K562 (cell line): ENCODE measurements at regions not wholly inside any gene's neighbourhood (a gene's known extent, or its start where the extent isn't known, plus 50 kb on each side); places are given as distances from the start of the nearest gene placed in this dataset.
A peak's percentile ranks its signal among the peaks of the same experiment; 100 is the strongest.

ENCODE experiments used
- ATAC-seq: fragments of 200-7000 bp; cut with Tn5 transposase; 3 replicates; pipeline ENCODE4 v1.9.1; 2020; ENCODE audit warnings: moderate library complexity
- BruUV-seq: library from RNA; stranded (reverse); fragments of 400-500 nt; replicated peaks from 2 replicates; lab custom pipeline; 2021; lab: Mats Ljungman, UMichigan
- CTCF ChIA-PET: fragments of 300-600 bp; formaldehyde crosslinking; extraction: SDS; loops from one replicate; lab custom pipeline; 2021; ENCODE audit warnings: low intra/inter-chr PET ratio; lab: Yijun Ruan, JAX
- POLR2A ChIA-PET: fragments of 300-600, 350-650 bp; sonication (Branson Sonifier 250); formaldehyde crosslinking; extraction: SDS; loops from one replicate; lab custom pipeline; 2021; ENCODE audit warnings: antibody characterized with exemption, inconsistent platforms; lab: Yijun Ruan, JAX
- DNase-seq, 4 experiments: peaks; one replicate each; pipeline versions ENCODE4 v3.0.0 to v3.0.0-alpha.2; 2011 to 2018; ENCODE audit warnings: low spot score in 3 of 4, mixed read lengths in 3 of 4; ENCODE audit errors: extremely low read depth in 1 of 4
- FAIRE-seq: peaks from 2 replicates; lab custom pipeline; 2011; peaks lifted over from hg19 to GRCh38; lab: Jason Lieb, UNC
- H2AFZ ChIP-seq: 2 replicates; pipeline ENCODE4 v1.6.0; 2011; ENCODE audit warnings: low read depth, low read length, control low read depth, inconsistent platforms
- H3K27ac ChIP-seq: fragments of 200-600 bp; 3 replicates; pipeline ENCODE4 v1.8.0; 2011; ENCODE audit warnings: low read depth, mild to moderate bottlenecking, control low read depth, inconsistent platforms, low read length, moderate library complexity, mixed read lengths; ENCODE audit errors: extremely low read depth
- H3K27me3 ChIP-seq, 2 experiments: fragments of 300-600 bp in 1 of 2; 2 replicates in 1 of 2; 3 replicates in 1 of 2; pipeline versions ENCODE4 v1.6.0 to v1.8.0; 2011; ENCODE audit warnings: inconsistent platforms in 2 of 2, low read length in 2 of 2, mild to moderate bottlenecking in 1 of 2, mixed read lengths in 1 of 2, moderate library complexity in 1 of 2; ENCODE audit not compliant: control insufficient read depth in 2 of 2, insufficient read depth in 2 of 2
- H3K36me3 ChIP-seq: fragments of 300-600 bp; 3 replicates; pipeline ENCODE4 v1.8.0; 2011; ENCODE audit warnings: mild to moderate bottlenecking, low read length, inconsistent platforms; ENCODE audit not compliant: control insufficient read depth, insufficient read depth
- H3K4me1 ChIP-seq, 2 experiments: fragments of 200-600 bp in 1 of 2; replicated peaks in 1 of 2; 2 replicates in 1 of 2; 3 replicates in 1 of 2; pipeline versions ENCODE4 v1.5.1 to v1.8.0; 2011; ENCODE audit warnings: inconsistent platforms in 2 of 2, low read length in 2 of 2, mild to moderate bottlenecking in 1 of 2, mixed read lengths in 1 of 2, moderate library complexity in 1 of 2; ENCODE audit not compliant: control insufficient read depth in 2 of 2, insufficient read depth in 2 of 2
- H3K4me2 ChIP-seq: 2 replicates; pipeline ENCODE4 v1.6.1; 2011; ENCODE audit warnings: low read length, control low read depth, inconsistent platforms, mixed read lengths; ENCODE audit not compliant: insufficient read depth
- H3K4me3 ChIP-seq: fragments of 200-600 bp; sonication (generic), shearing (Covaris generic); 2 replicates; pipeline ENCODE4 v1.5.1; 2016; ENCODE audit warnings: control low read depth, inconsistent platforms
- H3K79me2 ChIP-seq: fragments of 200-600 bp; 3 replicates; pipeline ENCODE4 v1.8.0; 2011; ENCODE audit warnings: low read length, inconsistent platforms; ENCODE audit not compliant: control insufficient read depth, insufficient read depth
- H3K9ac ChIP-seq, 2 experiments: 2 replicates each; pipeline versions ENCODE4 v1.6.0 to v1.6.1; 2011; ENCODE audit warnings: low read depth in 2 of 2, low read length in 2 of 2, control low read depth in 1 of 2, inconsistent platforms in 1 of 2, mild to moderate bottlenecking in 1 of 2, mixed read lengths in 1 of 2; ENCODE audit not compliant: insufficient read depth in 1 of 2
- H3K9me1 ChIP-seq: one replicate; pipeline ENCODE4 v1.6.0; 2011; ENCODE audit warnings: inconsistent platforms, mild to moderate bottlenecking, low read length, moderate library complexity; ENCODE audit not compliant: control insufficient read depth, insufficient read depth
- H3K9me3 ChIP-seq: replicated peaks from 2 replicates; pipeline ENCODE4 v1.5.1; 2011; ENCODE audit warnings: low read depth, low read length, inconsistent platforms; ENCODE audit not compliant: control insufficient read depth, insufficient read depth
- H4K20me1 ChIP-seq: replicated peaks from 2 replicates; pipeline ENCODE4 v1.6.1; 2011; ENCODE audit warnings: low read length, inconsistent platforms, mixed read lengths; ENCODE audit not compliant: control insufficient read depth, insufficient read depth
- ARID1B ChIP-seq: fragments of 450-650 bp; IDR thresholded peaks from 2 replicates; pipeline ENCODE4 v1.6.1; 2016; ENCODE audit warnings: antibody characterized with exemption, mild to moderate bottlenecking, inconsistent platforms
- BHLHE40 ChIP-seq: IDR thresholded peaks from 2 replicates; pipeline ENCODE4 v1.6.1; 2011; ENCODE audit warnings: low read length, improper control_type of control experiment
- DIDO1 ChIP-seq: fragments of 450-650 bp; IDR thresholded peaks from 2 replicates; pipeline ENCODE4 v1.6.1; 2016; ENCODE audit warnings: low read depth, missing biosample characterization, missing genetic modification characterization
- MBD2 ChIP-seq: sonication (generic); IDR thresholded peaks from 2 replicates; pipeline ENCODE4 v1.6.1; 2016; ENCODE audit warnings: low read depth, borderline replicate concordance
- MXI1 ChIP-seq: IDR thresholded peaks from 2 replicates; pipeline ENCODE4 v1.6.1; 2011; ENCODE audit warnings: low read depth, mild to moderate bottlenecking, improper control_type of control experiment, low read length
- SMARCB1 ChIP-seq: IDR thresholded peaks from 2 replicates; pipeline ENCODE4 v1.6.1; 2011; ENCODE audit warnings: improper control_type of control experiment, low read depth; ENCODE audit not compliant: insufficient read length
- WGBS: fragments of 100-300 bp; shearing (Covaris generic); methylation state at CpG from one replicate; pipeline ENCODE4 v1.1.6; 2016; ENCODE audit warnings: low coverage, mixed read lengths; ENCODE audit not compliant: insufficient coverage; ENCODE audit errors: missing lambda C conversion rate; 5-methylcytosine and 5-hydroxymethylcytosine counted together
- in situ Hi-C: fragments of 300-500 bp; cut with MboI; formaldehyde crosslinking; loops from 4 replicates; pipeline ENCODE4 v1.15.0; 2018; ENCODE audit warnings: inconsistent platforms, mixed read lengths
- intact Hi-C: fragments of 100-400 bp; cut with micrococcal nuclease; formaldehyde crosslinking; loops from 2 replicates; pipeline ENCODE4 v1.14.2; 2022
- TF ChIP-seq, protein P1 (sequence below), 2 experiments: fragments of 450-650 bp in 1 of 2; sonication (generic) in 1 of 2; formaldehyde crosslinking in 1 of 2; IDR thresholded peaks; 2 replicates each; pipeline versions ENCODE4 v1.7.1 to v1.9.0; 2016 to 2022; ENCODE audit warnings: inconsistent platforms in 1 of 2, mild to moderate bottlenecking in 1 of 2, missing genetic modification reagents in 1 of 2
- TF ChIP-seq, protein P2 (sequence below), 3 experiments: IDR thresholded peaks in 2 of 3; conservative IDR thresholded peaks in 1 of 3; 2 replicates each; pipeline ENCODE4 v1.5.1; 2011 to 2012; ENCODE audit warnings: low read length in 3 of 3, mild to moderate bottlenecking in 3 of 3, control low read depth in 2 of 3, improper control_type of control experiment in 1 of 3, inconsistent platforms in 1 of 3, low read depth in 1 of 3, mixed read lengths in 1 of 3, moderate library complexity in 1 of 3; ENCODE audit not compliant: insufficient read depth in 2 of 3
- TF ChIP-seq, protein P3 (sequence below): IDR thresholded peaks from 2 replicates; pipeline ENCODE4 v1.6.1; 2011; ENCODE audit warnings: borderline replicate concordance, low read depth, mild to moderate bottlenecking, moderate library complexity, low read length; ENCODE audit not compliant: insufficient read depth, poor library complexity, severe bottlenecking

DNA sequence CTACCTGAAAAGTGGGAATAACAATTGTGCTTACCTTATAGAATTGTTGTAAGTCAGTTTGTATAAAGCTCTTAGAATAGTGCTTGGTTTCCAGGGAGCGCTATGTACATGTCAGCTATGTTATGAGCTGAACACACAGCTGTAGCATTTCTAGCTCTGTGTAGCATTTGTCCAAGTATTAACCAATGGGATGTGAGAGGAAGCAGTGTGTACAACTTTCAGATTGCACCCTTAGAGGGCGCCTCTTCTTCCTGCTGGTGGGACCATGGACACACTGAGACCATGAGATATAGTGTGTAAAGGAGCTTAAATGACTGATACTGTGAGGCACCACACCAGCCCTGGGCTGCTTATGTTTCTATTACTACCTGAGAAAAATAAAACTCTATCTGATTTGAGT, 380.2 kb downstream of the LNPK start:
- Histone ChIP-seq H3K4me2 (no peak overlapping the region), H4K20me1 (no peaks in the 10 kb centered on the region), H3K27ac (no peak overlapping the region), H3K27me3 (no peaks in the 10 kb centered on the region; a peak in 1 of 5 replicates), H3K4me3 (no peak overlapping the region), H3K79me2 (no peaks in the 10 kb centered on the region), H3K4me1 (no peaks in the 10 kb centered on the region), H2AFZ (no peak overlapping the region), H3K9ac (no peak overlapping the region), H3K9me1 (no peaks in the 10 kb centered on the region), H3K9me3 (no peaks in the 10 kb centered on the region), H3K36me3 (no peaks in the 10 kb centered on the region)
- in situ Hi-C loops (no loop called here), intact Hi-C loops (no loop called here)
- BruUV-seq = no TSS peak
- ChIA-PET POLR2A (interaction anchor here (0.6 to 1.0 kb wide), 3 partner anchors 9 to 245 kb away, joined by 3 read pairs; no protein-coding TSS in a partner anchor), CTCF (no interaction called here)
- FAIRE-seq (peak; percentile 67), DNase-seq (peak; percentile 15 to 31 (median 18)), ATAC-seq (peak; percentile 95)
- WGBS = 0% methylated on average over 2 of the region's 2 CpGs
- TF ChIP-seq DIDO1 (no peak), ARID1B (no peak), MBD2 (no peak), BHLHE40 (no peak), SMARCB1 (no peak), MXI1 (no peak)
- TF ChIP-seq, protein P1, sequence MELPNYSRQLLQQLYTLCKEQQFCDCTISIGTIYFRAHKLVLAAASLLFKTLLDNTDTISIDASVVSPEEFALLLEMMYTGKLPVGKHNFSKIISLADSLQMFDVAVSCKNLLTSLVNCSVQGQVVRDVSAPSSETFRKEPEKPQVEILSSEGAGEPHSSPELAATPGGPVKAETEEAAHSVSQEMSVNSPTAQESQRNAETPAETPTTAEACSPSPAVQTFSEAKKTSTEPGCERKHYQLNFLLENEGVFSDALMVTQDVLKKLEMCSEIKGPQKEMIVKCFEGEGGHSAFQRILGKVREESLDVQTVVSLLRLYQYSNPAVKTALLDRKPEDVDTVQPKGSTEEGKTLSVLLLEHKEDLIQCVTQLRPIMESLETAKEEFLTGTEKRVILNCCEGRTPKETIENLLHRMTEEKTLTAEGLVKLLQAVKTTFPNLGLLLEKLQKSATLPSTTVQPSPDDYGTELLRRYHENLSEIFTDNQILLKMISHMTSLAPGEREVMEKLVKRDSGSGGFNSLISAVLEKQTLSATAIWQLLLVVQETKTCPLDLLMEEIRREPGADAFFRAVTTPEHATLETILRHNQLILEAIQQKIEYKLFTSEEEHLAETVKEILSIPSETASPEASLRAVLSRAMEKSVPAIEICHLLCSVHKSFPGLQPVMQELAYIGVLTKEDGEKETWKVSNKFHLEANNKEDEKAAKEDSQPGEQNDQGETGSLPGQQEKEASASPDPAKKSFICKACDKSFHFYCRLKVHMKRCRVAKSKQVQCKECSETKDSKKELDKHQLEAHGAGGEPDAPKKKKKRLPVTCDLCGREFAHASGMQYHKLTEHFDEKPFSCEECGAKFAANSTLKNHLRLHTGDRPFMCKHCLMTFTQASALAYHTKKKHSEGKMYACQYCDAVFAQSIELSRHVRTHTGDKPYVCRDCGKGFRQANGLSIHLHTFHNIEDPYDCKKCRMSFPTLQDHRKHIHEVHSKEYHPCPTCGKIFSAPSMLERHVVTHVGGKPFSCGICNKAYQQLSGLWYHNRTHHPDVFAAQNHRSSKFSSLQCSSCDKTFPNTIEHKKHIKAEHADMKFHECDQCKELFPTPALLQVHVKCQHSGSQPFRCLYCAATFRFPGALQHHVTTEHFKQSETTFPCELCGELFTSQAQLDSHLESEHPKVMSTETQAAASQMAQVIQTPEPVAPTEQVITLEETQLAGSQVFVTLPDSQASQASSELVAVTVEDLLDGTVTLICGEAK (IDR thresholded peaks at IDR 0.05) = 0 out of 2 replicates have a peak, but pooled peaks have one; percentile 17
- TF ChIP-seq, protein P1 (CRISPR knock-in tag; IDR thresholded peaks at IDR 0.05) = no peak
- TF ChIP-seq, protein P2, sequence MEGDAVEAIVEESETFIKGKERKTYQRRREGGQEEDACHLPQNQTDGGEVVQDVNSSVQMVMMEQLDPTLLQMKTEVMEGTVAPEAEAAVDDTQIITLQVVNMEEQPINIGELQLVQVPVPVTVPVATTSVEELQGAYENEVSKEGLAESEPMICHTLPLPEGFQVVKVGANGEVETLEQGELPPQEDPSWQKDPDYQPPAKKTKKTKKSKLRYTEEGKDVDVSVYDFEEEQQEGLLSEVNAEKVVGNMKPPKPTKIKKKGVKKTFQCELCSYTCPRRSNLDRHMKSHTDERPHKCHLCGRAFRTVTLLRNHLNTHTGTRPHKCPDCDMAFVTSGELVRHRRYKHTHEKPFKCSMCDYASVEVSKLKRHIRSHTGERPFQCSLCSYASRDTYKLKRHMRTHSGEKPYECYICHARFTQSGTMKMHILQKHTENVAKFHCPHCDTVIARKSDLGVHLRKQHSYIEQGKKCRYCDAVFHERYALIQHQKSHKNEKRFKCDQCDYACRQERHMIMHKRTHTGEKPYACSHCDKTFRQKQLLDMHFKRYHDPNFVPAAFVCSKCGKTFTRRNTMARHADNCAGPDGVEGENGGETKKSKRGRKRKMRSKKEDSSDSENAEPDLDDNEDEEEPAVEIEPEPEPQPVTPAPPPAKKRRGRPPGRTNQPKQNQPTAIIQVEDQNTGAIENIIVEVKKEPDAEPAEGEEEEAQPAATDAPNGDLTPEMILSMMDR (IDR thresholded peaks at IDR 0.05 in 2 of 3, conservative IDR thresholded peaks at IDR 0.05 in 1 of 3; ENCODE audit: insufficient read depth in 2 of 3, low read depth in 1 of 3, low read length in 3 of 3) = peak; percentile 16 to 27 (median 27); a peak in 2 of 6 replicates
- TF ChIP-seq, protein P3, sequence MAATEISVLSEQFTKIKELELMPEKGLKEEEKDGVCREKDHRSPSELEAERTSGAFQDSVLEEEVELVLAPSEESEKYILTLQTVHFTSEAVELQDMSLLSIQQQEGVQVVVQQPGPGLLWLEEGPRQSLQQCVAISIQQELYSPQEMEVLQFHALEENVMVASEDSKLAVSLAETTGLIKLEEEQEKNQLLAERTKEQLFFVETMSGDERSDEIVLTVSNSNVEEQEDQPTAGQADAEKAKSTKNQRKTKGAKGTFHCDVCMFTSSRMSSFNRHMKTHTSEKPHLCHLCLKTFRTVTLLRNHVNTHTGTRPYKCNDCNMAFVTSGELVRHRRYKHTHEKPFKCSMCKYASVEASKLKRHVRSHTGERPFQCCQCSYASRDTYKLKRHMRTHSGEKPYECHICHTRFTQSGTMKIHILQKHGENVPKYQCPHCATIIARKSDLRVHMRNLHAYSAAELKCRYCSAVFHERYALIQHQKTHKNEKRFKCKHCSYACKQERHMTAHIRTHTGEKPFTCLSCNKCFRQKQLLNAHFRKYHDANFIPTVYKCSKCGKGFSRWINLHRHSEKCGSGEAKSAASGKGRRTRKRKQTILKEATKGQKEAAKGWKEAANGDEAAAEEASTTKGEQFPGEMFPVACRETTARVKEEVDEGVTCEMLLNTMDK = peak; percentile 70
